ENCODE measurements at regions not wholly inside any gene's neighbourhood (a gene's known extent, or its start where the extent isn't known, plus 50 kb on each side); places are given as distances from the start of the nearest gene placed in this dataset.

- no peaks in the 10 kb centered on the region for H3K4me1 Mint-ChIP-seq
- DNase-seq, result no peak
- no peaks in the 10 kb centered on the region for H3K36me3 Mint-ChIP-seq
- peaks cover 6 to 8% (median 7%) of the 10 kb centered on the region in 3 donors for H3K27me3 Mint-ChIP-seq (ENCODE audit: low read depth in 3 of 3)
- peaks cover 0 to 2% (median 0%) of the 10 kb centered on the region in 6 donors for H3K9me3 Mint-ChIP-seq
- no peak overlapping the region for H3K27ac Mint-ChIP-seq
- H3K4me3 Mint-ChIP-seq, result no peak overlapping the region
Measured at GRCh38 chr5:54361691-54362411, 51.5 kb upstream of the ARL15 start.

- H3K9me3 Mint-ChIP-seq, result peaks cover 0 to 2% (median 0%) of the 10 kb centered on the region in 6 donors
- no peaks in the 10 kb centered on the region for H3K36me3 Mint-ChIP-seq
- H3K27ac Mint-ChIP-seq, result no peak overlapping the region
- H3K4me1 Mint-ChIP-seq, result no peaks in the 10 kb centered on the region
- peaks cover 6 to 8% (median 7%) of the 10 kb centered on the region in 3 donors for H3K27me3 Mint-ChIP-seq (ENCODE audit: low read depth in 3 of 3)
- DNase-seq, result no peak
- H3K4me3 Mint-ChIP-seq, result no peak overlapping the region
Measured at GRCh38 chr5:54360925-54361662, 50.7 kb upstream of the ARL15 start.
